Tibial nerve (tissue), 4 donors: ENCODE measurements at regions not wholly inside any gene's neighbourhood (a gene's known extent, or its start where the extent isn't known, plus 50 kb on each side); places are given as distances from the start of the nearest gene placed in this dataset.

ENCODE experiments used
- DNase-seq, 2 donors: peaks; one replicate each; pipeline ENCODE4 v3.0.0-alpha.2; 2019; ENCODE audit warnings: low spot score in 2 of 2
- H3K27ac ChIP-seq, 4 donors: fragments of 200-600 bp; sonication (generic) in 3 of 4; one replicate each; pipeline ENCODE4 v1.5.1; 2017 to 2019; ENCODE audit warnings: mild to moderate bottlenecking in 1 of 4
- H3K27me3 ChIP-seq, 2 donors: fragments of 200-600 bp; sonication (generic) in 1 of 2; one replicate each; pipeline versions ENCODE4 v1.5.1 to v1.6.0; 2017 to 2019
- H3K36me3 ChIP-seq, 3 donors: fragments of 200-600 bp; sonication (generic); one replicate each; pipeline ENCODE4 v1.5.1; 2018 to 2019
- H3K4me1 ChIP-seq, 4 donors: fragments of 200-600 bp; sonication (generic) in 3 of 4; one replicate each; pipeline ENCODE4 v1.5.1; 2017 to 2019
- H3K4me3 ChIP-seq, 4 donors: fragments of 200-600 bp; sonication (generic) in 3 of 4; one replicate each; pipeline ENCODE4 v1.5.1; 2017 to 2019; ENCODE audit warnings: mild to moderate bottlenecking in 1 of 4, moderate library complexity in 1 of 4
- H3K9me3 ChIP-seq, 4 donors: fragments of 200-600 bp; sonication (generic) in 3 of 4; one replicate each; pipeline ENCODE4 v1.5.1; 2017 to 2019
- CTCF ChIP-seq, 5 experiments: fragments of 200-600 bp in 3 of 5; fragments of 450-650 bp in 2 of 5; sonication (generic) in 3 of 5; IDR thresholded peaks; one replicate each; pipeline ENCODE4 v1.5.1; 2016 to 2019; ENCODE audit warnings: antibody characterized with exemption in 5 of 5, mild to moderate bottlenecking in 3 of 5, moderate library complexity in 2 of 5
- EP300 ChIP-seq, 2 donors: sonication (generic); formaldehyde crosslinking; IDR thresholded peaks; one replicate each; pipeline ENCODE4 v1.6.1; 2017; ENCODE audit warnings: antibody characterized with exemption in 2 of 2, mild to moderate bottlenecking in 1 of 2
- POLR2A ChIP-seq, 2 donors: fragments of 450-650 bp; IDR thresholded peaks; one replicate each; pipeline ENCODE4 v1.6.1; 2017; ENCODE audit warnings: antibody characterized with exemption in 2 of 2, mild to moderate bottlenecking in 2 of 2, moderate library complexity in 2 of 2
- WGBS, 2 donors: methylation state at CpG; one replicate each; pipeline ENCODE4 v1.1.5; 2018; 5-methylcytosine and 5-hydroxymethylcytosine counted together

- H3K4me1 ChIP-seq, result no peaks in the 10 kb centered on the region
- H3K27ac ChIP-seq, result no peak overlapping the region
- no peaks in the 10 kb centered on the region for H3K27me3 ChIP-seq
- no peaks in the 10 kb centered on the region for H3K9me3 ChIP-seq
- no peak overlapping the region for H3K4me3 ChIP-seq
- 17 to 33% methylated on average over 4 of the region's 4 CpGs for WGBS, 2 donors
- TF ChIP-seq CTCF (IDR thresholded peaks at IDR 0.05) (no peak), EP300 (IDR thresholded peaks at IDR 0.05) (no peak), POLR2A (IDR thresholded peaks at IDR 0.05) (no peak)
- H3K36me3 ChIP-seq, result no peaks in the 10 kb centered on the region
- DNase-seq, result no peak
Observed at GRCh38 chr11:91231226-91231625, 993.4 kb upstream of the FAT3 start.

- Histone ChIP-seq H3K4me3 (no peak overlapping the region), H3K9me3 (no peaks in the 10 kb centered on the region), H3K4me1 (no peaks in the 10 kb centered on the region), H3K27ac (no peak overlapping the region), H3K36me3 (no peaks in the 10 kb centered on the region), H3K27me3 (no peaks in the 10 kb centered on the region)
- no peak for DNase-seq
- TF ChIP-seq POLR2A (IDR thresholded peaks at IDR 0.05) (no peak), CTCF (IDR thresholded peaks at IDR 0.05) (no peak), EP300 (IDR thresholded peaks at IDR 0.05) (no peak)
Observed at GRCh38 chr11:91230647-91231046, 994.0 kb upstream of the FAT3 start.

- Histone ChIP-seq H3K9me3 (no peaks in the 10 kb centered on the region), H3K4me3 (no peak overlapping the region), H3K27me3 (no peaks in the 10 kb centered on the region), H3K36me3 (no peaks in the 10 kb centered on the region), H3K4me1 (no peaks in the 10 kb centered on the region), H3K27ac (no peak overlapping the region)
- no peak for TF ChIP-seq POLR2A (IDR thresholded peaks at IDR 0.05)
- no peak for TF ChIP-seq CTCF (IDR thresholded peaks at IDR 0.05)
- no peak for TF ChIP-seq EP300 (IDR thresholded peaks at IDR 0.05)
- 12 to 16% methylated on average over 1 of the region's 1 CpG for WGBS, 2 donors
- no peak for DNase-seq
Observed at GRCh38 chr11:91222830-91223229, 1000.0 kb upstream of the CHORDC1 start.

GRCh38 chr11:91220476-91221202, 997.8 kb upstream of the CHORDC1 start:
- H3K36me3 ChIP-seq, result no peaks in the 10 kb centered on the region
- no peaks in the 10 kb centered on the region for H3K9me3 ChIP-seq
- no peaks in the 10 kb centered on the region for H3K27me3 ChIP-seq
- TF ChIP-seq CTCF (IDR thresholded peaks at IDR 0.05), result no peak
- no peak for TF ChIP-seq EP300 (IDR thresholded peaks at IDR 0.05)
- no peaks in the 10 kb centered on the region for H3K4me1 ChIP-seq
- 0% methylated on average over 1 of the region's 1 CpG for WGBS, 2 donors
- H3K27ac ChIP-seq, result no peak overlapping the region
- no peak overlapping the region for H3K4me3 ChIP-seq
- no peak for DNase-seq

GRCh38 chr11:91219535-91219934, 996.7 kb upstream of the CHORDC1 start:
- DNase-seq, result no peak
- H3K27ac ChIP-seq, result no peak overlapping the region
- TF ChIP-seq POLR2A (IDR thresholded peaks at IDR 0.05), result no peak
- TF ChIP-seq EP300 (IDR thresholded peaks at IDR 0.05), result no peak
- TF ChIP-seq CTCF (IDR thresholded peaks at IDR 0.05), result no peak
- H3K4me1 ChIP-seq, result no peaks in the 10 kb centered on the region
- H3K36me3 ChIP-seq, result no peaks in the 10 kb centered on the region
- WGBS, 2 donors, result 26 to 29% methylated on average over 1 of the region's 1 CpG
- H3K4me3 ChIP-seq, result no peak overlapping the region
- no peaks in the 10 kb centered on the region for H3K9me3 ChIP-seq
- no peaks in the 10 kb centered on the region for H3K27me3 ChIP-seq
